NCI-H748 treated with DMSO at 0.1 percent for 48 hours (cell line): ENCODE measurements at regions not wholly inside any gene's neighbourhood (a gene's known extent, or its start where the extent isn't known, plus 50 kb on each side); places are given as distances from the start of the nearest gene placed in this dataset.

Experiments used
- DNase-seq: peaks from one replicate; lab custom pipeline; 2025; lab: John Stamatoyannopoulos, UW

DNA sequence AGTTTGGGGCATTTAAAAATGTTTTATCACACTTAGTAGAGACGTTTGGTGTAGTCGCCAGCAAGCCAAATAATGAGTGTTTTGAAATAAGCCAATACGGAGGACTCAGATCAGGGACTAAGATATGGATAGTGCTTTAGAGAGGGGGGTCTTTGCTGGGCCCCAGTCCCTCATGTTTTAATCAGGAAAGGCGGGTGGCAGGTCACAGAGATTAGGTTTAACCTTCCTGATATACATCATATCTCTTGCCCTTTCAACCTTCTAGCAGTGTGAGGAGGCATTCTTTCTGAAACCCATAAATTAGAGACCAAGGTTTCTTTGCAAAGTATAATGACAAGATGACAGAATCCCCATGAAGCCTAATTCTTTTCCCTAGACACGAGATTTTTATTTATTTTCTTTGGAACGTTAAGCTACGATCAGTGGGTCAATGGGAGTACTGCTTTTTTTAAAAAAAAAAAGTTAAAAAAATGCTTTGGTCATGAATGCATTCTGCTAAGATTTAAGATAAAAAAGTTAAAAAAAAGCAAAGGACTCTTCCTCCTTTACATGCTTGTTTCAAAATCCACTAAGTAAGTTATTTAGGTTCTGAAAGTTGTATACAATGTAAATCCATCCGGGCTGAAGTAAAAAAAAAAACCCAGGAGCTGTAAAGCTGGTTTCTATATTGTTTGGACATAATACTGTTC, 572.1 kb upstream of the SALL1 start:
- DNase-seq = no peak

DNA sequence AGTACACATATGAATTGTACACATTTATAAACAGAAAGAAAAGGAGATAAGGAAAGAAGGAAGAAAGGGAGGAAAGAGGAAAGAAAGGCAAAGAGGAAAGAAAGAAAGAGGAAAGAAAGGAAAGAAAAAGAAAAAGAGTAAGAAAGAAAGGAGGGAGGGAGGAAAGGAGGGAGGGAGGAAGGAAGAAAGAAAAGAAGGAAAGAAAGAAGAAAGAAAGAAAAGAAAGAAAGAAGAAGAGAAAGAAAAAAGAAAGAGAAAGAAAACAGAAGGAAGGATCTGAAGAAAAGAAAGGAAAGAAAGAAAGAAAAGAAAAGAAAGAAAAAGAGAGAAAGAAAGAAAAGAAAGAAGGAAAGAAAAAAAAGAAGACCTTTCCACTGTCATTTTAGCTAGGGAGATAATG, 571.4 kb upstream of the SALL1 start:
- no peak for DNase-seq

DNA sequence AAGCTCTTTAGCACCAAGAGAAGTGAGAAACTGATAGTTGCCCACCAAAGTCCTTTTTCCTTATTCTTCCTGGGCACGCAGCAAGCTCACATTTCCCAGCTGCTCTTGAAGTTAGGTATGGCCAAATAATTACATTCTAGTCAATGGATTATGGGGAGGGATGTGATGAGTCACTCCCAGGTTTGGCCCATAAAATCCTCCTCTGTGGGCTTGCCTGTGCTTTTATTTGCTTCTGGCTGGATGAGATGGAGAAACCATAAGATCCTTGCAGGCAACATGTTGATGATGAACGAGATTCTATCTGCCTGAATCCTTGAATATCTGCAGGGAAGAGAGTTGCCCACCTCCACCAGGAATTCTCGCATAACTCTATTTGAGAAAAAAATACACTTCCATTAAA, 568.3 kb upstream of the SALL1 start:
- no peak for DNase-seq

DNA sequence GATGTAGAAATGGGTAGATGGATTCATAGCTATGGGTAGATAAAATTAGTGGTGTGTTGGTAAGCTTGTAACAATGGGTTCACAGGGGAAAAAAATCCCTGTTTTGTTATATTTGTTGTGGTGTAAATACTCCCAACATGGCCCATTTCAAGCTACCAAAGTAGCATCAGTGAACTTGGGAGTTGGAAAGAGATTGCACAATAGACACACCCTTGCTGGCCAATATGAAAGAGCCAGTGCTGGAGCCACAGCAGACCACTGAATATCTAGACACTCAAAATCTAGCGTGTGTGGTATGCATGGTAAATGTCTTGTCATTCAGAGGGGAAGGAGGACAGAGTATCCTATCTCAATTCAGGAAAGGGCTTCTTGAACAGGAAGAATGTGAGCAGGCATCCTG, 565.1 kb upstream of the SALL1 start:
- DNase-seq = no peak

DNA sequence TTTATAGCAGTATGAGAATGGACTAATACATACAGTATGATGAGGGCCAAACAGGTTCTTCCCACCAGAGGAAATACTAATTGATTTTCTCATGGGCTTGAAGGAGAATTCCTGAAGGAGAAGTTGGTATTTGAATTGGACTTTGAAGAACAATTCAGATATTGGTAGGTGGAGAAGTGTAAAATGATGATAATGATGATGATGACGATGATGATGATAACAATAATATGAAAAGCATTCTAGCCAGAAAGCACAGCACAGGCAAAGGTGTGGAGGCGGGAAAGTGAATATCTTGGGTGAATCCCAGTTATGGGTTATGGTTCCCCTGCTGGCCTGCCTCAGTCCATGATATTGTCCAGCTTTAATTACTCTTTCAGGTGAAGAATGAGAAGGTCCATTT, 562.4 kb upstream of the SALL1 start:
- DNase-seq = no peak

DNA sequence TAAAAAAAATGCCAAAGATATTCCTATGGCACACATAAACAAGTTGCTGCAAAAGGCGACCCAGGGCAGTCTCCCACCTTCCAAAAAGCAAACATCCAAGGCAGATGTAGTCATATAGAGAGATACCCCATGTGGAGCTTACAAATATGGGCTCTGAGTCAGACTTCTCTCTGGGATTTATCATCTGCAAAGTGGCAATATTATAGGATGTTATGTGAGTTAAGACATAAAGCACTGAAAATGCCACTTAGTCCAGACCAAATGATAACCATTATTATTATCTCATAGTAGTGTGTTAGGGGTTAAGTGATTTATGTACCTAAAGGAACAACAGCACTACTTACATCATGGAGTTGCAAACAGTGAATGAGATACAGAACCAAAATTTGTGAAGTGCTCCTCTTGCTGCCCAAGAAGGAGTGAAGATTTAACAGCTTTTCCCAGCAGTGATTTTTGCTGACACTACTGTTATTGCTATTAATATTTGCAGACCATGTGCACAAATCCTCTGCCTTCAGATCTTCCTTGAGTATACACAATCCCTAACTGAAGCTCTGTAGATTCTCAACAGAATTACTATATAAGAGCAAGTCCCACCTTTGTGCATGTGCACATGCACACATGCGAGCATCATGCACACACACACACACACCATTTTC, 560.0 kb upstream of the SALL1 start:
- no peak for DNase-seq

DNA sequence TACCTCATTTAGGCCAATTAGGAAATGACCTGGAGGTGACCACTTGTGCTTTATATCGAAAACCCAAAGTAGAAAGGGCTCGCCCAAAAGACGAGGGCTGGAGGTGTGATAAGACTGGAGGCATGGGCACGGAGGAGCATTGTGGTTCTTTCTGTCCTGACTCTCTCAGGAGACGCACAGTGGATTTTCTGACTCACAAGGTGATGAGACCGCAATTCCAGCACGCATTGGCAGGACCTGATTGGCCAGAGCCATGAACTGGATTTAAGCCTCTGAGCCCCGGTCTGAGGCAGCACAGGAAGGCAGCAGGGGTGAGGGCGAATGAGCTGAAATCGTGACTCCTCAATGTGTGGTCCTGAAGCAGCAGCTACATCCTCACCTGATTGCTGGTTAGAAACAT, 559.1 kb upstream of the SALL1 start:
- DNase-seq = no peak

DNA sequence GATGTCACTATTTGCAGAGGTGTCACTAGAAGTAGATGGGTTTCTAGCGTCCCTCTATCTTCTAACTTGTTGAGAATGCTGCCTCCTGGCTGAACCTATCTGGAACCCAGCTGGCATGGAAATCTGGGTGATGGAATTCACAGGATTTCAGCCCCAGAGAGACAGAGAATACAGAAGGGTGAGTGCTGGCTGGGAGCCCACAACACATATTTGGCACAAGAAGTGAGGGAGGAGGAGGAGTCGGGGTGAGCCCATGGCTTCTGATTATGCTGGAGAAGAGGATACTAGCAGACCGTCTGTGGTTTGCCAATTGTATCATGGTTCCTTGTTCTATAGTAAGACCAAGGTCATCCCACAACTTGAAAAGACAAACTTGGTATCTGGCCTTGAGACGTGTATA, 557.8 kb upstream of the SALL1 start:
- no peak for DNase-seq

DNA sequence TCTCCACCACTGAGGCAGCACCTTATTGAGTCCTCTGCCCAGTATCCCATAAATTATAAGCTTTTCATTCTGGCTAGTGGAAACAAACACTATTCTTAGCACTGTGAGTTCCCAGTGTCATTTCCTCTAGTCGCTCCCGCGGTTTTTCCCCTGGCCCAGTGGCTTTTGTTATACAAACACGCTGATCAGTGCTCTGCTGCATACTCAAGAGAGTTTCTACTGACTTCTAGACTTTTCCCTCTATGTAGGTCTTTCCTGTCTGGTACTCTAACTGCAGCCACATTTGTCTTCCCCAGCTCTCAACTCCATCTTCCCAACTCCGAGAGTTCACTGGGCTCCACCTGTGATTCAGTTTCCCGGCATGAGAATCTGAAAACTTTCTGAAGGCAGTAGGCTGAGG, 556.6 kb upstream of the SALL1 start:
- no peak for DNase-seq

DNA sequence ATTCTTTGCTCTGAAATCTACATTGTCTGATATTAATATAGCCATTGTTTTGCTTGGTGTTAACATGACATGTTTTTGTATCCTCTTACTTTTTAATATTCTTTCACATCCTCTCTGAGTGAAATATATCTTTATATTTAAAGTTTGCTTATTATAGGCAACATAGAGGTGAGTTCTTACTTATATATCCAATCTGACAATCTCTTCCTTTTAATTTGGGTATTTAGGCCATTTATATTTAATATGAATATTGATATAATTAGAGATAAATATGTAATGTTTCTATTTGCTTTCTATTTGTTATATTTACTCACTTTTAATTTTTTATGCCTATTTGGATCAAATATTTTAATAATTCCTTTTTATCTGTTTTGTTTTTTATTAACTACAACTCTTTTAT, 554.1 kb upstream of the SALL1 start:
- DNase-seq = no peak

DNA sequence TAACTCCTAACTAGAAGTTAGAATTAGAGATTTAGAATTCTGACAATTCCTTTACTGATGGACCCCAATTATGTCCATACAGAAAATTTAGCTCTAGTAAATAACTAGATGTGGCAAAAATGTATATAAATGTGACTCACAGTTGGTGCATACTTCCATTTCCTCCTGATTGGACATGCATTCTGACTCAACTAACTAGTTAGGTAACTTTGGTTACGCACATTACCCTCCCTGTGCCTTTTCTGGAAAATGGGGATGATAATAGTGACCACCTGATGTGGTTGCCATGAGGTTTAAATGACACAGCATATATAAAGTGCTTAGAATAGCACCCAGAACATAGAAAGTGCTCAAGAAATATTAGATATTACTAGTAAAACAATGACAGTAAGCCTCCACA, 550.0 kb upstream of the SALL1 start:
- DNase-seq = no peak

DNA sequence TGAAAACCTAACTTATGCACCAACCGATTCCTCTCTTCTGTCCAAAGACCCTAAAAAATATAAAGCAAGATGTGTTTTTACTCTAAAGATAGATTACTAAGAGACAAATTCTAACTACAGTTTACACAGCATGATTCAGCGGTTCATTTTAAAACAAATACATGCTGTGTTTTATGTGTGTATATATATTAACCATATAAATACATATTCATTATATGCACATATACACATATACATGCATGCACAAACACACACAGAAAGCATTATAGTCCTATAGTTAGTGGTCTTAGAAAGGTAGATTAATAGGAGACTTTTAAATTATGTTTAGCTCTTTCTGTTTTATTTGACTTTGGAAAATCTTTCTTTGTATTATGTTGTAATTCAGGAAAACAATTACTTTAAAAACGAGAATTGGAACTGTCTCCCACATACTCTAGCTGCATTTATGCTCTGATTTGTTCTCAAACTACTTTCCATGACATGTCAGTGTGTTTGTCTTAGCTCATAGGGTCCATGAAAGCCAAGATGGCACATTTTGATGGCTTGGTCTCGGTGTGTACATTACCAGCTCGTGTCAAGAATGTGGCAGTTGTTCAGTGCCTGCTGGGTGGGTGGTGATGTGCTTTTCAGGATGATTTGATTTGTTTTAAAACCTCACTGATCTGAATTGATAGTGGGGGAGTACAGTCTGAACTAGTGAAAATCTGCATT, 548.8 kb upstream of the SALL1 start:
- no peak for DNase-seq

DNA sequence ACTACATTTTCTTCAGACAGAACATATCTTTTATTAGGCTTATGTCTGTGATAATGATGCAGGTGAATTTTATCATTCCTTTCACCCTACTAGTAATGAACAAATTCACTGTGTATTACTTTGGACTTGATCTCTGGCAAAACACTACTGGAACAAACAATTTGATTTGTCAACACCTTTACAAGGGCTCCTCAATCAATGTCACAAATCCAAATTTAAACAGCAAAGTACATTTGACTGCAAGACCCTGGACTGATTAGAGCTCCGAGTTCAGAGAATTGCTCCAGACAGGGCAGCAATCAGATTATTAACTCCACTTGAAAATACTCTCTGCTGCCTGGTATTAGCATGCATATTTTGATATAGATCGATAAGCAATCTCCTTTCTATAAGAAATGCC, 547.6 kb upstream of the SALL1 start:
- no peak for DNase-seq

DNA sequence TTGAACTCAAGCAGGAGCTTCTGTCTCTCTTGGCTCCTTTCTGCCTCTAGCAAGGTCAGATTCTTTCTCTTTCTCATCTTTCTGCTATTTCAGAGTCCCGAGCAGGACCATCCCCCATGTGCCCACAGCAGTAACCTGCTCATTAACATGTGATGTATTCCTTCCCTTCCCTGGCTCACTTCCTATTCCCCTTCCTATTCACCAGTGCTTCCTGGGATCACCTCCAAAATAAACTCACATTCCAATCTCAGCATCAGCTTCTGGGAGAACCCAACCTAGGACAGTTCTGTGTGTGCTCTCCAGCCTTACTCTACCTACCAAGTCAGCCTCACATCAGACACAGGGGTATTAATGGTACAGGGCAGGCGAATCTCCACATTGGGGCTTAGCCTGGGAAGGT, 546.4 kb upstream of the SALL1 start:
- no peak for DNase-seq

DNA sequence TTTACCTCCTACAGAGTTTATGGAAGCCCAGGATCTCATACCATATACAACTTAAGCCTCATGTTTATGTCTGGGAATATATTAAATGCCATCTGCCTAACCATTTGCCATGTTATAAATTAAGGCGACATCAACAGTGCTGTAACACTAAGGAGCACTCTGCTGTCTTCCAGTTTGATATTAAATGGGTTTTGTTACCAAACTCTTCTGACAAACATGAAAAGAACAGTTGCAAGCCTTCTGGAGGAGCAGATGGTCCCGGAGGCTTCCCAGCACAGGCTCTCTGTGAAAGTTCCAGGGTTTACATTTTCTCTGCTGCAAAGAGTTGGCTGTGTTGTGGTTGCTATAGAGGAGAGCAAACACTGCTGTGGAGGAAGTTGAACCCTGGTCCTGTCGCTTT, 545.3 kb upstream of the SALL1 start:
- no peak for DNase-seq

DNA sequence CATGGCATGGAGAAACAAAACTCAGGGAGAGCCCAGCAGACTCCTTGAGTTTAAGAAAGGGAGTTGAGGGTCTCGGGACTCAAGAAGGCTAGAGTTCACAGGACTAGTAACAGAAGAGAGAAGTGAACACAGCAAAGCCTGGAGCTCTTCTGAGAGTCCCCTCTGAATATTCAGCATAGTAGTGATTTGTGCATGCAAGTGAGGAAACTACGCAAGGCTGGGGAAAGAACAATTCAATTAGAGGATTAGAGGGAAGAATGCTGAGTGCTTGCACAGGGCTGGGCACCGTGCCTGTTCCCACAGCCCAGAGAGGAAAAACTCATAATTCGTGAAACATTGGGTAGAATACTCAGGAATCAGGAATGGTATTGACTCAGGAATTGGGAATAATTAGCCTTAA, 540.0 kb upstream of the SALL1 start:
- DNase-seq = no peak

DNA sequence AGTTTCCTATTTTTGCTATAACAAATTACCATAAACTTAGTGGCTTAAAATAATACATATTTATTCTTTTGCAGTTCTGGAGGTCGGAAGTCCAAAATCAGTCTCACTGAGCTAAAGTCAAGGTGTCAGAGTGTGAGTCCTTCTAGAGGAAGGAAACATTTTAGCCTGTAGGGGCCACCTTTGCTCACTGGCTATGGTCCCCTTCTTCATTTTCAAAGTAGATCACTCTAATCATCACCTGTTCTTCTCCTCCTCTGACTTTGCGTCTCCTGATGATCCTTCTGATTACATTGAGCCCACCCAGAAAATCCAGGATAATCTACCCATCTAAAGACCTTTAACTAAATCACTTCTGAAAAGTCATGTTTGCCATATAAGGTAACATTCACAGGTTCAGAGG, 534.4 kb upstream of the SALL1 start:
- DNase-seq = no peak

DNA sequence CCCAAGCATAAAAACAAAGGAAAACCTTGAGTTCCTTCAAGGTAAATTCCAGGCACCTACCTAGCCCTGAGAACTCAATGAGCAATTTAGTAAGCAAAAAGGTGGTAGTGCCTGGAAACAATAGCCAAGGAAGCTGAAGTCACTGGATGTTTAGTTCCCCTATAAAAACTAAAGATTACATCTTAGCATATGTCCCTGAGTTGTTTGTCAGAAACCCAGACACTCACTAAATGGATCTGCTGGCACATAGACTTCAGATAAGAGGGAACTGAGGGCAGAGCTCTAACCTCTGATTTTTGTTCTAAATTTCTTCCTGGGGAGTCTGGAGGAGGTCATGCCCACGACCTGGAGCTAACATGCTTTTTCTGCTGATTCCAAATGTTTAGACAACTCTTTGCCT, 532.8 kb upstream of the SALL1 start:
- DNase-seq = no peak

DNA sequence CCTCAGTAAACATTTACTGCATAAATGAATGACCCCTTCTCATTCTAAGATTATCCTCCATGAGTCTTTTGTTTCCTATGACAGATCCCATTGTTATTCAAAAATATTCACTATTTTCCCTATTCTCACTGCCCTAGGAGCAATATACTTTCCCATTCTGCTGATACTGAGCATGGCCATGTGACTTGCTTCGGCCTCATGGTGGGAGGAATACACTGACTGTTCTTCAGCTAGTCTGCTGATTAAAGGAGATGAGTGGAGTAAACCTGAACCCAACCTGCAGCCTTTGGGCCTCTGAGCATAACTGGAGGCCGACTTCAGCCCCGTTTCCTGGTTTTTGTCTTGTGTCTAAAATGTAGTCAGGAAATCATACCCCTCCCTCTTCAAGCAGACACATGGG, 531.8 kb upstream of the SALL1 start:
- no peak for DNase-seq

DNA sequence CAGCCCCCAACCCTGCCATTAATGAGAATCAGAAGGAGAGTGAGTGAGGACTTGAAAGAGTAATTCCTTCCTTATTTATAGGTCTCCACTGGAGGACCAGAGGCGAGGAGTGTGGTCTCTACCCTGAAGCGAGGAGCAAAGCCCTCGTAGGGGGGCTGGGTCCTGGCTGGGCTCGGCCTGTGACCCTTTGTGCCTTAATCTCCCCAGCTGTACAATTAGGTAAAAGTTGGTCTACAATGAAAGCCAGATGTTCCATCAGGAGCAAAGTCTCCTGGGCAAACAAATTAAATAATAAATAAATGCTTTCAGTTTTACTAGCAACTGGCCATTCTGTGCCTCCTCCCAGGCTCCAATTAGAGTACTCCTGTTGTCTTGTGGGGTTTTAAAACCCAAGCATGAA, 523.5 kb upstream of the SALL1 start:
- DNase-seq = no peak

DNA sequence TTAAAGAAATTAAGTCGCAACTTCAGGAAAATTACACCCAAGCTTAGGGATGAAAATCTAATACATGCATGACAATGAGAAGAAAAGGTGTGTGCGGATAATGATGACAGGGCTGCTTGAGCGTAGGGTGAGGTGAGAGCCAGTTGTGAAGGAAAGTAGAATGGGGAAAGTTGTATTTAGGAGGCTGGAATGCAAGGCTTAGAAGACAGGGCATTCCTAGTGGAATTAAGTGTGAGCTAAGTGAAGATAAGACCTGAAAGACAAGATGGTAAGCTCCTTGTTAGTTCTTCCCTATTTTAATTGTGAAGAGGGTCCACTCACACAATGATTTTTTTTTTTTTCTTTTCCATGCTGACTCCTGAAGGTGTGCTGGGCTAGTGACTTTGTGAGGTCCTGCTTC, 519.5 kb upstream of the SALL1 start:
- no peak for DNase-seq

DNA sequence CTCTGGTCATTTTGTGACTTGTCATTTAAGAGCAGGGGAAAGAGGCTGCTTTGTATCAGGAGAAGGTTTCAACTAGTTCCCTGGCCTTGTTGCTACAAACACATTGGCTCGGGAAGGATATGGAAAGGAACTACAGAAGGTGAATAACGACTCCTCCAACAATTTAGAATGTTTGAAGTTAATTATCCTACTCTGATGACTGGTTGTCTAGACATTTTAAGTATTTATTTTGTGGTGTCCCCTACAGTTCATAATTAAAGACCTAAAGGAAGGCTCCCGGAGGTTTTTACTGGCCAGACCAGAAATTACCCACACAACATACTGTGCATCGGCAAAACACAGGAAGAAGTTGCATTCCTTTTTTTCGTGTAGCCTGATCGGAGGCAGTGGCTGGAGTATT, 515.8 kb upstream of the SALL1 start:
- DNase-seq = no peak

DNA sequence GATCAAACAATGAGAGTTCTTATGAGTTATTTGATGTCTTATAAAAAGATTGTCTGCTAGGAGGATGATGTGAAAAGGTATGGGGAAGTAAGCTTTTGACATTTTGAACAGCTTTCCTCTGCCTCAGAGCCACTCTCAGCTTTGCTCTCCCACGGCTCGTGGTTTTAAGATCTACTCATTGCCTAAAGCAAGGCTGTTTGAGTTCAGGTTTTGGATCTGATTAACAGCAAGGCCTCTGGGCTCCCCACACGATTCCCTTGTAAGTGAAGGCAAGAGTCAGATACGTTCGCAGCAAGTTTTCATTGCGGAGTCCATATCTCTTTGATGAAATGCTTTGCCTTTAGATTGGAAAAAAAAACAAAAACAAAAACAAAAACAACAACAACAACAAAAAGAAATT, 515.0 kb upstream of the SALL1 start:
- DNase-seq = no peak
